ENCODE measurements at regions not wholly inside any gene's neighbourhood (a gene's known extent, or its start where the extent isn't known, plus 50 kb on each side); places are given as distances from the start of the nearest gene placed in this dataset.

DNA sequence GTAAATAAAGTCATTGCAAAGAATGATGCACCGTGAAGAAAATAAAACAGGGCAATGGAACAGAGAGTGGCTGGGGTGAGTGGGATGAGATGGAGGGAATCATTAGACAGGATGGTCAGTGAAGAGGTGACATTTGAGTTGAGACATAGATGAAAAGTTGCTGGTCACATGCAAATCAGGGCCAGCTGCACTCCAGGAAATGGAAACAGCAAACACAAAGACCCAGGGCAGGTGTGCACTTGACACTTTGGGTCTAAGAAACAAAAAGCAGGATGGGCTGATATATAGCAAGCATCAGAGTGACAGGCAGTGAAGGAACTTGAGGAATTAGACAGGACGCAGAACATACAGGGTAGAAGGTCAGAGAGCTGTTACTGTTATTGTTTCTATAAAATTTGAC lies 171.5 kb upstream of the RIPOR2 start:
- TF ChIP-seq, protein P1, sequence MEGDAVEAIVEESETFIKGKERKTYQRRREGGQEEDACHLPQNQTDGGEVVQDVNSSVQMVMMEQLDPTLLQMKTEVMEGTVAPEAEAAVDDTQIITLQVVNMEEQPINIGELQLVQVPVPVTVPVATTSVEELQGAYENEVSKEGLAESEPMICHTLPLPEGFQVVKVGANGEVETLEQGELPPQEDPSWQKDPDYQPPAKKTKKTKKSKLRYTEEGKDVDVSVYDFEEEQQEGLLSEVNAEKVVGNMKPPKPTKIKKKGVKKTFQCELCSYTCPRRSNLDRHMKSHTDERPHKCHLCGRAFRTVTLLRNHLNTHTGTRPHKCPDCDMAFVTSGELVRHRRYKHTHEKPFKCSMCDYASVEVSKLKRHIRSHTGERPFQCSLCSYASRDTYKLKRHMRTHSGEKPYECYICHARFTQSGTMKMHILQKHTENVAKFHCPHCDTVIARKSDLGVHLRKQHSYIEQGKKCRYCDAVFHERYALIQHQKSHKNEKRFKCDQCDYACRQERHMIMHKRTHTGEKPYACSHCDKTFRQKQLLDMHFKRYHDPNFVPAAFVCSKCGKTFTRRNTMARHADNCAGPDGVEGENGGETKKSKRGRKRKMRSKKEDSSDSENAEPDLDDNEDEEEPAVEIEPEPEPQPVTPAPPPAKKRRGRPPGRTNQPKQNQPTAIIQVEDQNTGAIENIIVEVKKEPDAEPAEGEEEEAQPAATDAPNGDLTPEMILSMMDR (IDR thresholded peaks at IDR 0.05), result no peak
- no peak for TF ChIP-seq POLR2A (IDR thresholded peaks at IDR 0.05)
